LNCaP clone FGC (cell line): ENCODE measurements at regions not wholly inside any gene's neighbourhood (a gene's known extent, or its start where the extent isn't known, plus 50 kb on each side); places are given as distances from the start of the nearest gene placed in this dataset.

Experiments used
- DNase-seq: peaks from one replicate; pipeline ENCODE4 v3.0.0-alpha.2; 2011; ENCODE audit warnings: low read depth
- H3K4me3 ChIP-seq: 2 replicates; pipeline ENCODE4 v1.5.1; 2011; ENCODE audit warnings: mild to moderate bottlenecking, low read depth, low read length, control low read depth
- TF ChIP-seq, protein P1 (sequence below): IDR thresholded peaks from 2 replicates; pipeline ENCODE4 v1.5.1; 2012; ENCODE audit warnings: mild to moderate bottlenecking; ENCODE audit not compliant: control insufficient read depth, insufficient read depth; ENCODE audit errors: extremely low read depth

DNA sequence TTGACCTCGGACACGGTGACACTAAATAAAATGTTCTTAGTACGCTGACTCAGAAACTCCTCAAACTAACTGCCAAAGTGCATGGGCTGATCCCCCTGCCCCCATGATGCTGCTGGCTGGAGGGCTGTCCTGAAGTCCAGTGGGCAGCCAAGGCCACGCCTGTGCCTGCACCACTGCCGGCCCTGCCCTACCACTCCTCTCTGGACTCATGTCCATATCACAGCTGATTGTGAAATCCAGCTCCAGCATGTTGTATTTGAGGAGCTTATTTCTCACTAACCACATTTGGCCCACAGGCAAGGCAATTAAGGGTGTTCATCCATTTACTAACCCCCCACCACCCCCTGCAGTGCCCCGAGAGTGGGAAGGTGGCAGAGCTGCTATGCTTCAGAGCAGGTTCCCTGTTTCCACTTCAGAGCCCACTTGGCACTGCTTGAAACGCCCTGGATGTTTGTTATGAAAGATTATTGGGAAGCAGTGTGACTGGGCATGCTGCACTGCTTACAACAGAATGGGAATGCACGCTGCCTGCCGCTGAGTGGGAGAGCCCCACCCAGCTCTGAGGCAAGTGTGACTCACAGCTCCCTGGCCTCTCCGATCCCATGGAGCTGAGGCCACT lies 114.0 kb downstream of the UQCRFS1 start:
- no peak overlapping the region for H3K4me3 ChIP-seq
- no peak for DNase-seq
- TF ChIP-seq, protein P1, sequence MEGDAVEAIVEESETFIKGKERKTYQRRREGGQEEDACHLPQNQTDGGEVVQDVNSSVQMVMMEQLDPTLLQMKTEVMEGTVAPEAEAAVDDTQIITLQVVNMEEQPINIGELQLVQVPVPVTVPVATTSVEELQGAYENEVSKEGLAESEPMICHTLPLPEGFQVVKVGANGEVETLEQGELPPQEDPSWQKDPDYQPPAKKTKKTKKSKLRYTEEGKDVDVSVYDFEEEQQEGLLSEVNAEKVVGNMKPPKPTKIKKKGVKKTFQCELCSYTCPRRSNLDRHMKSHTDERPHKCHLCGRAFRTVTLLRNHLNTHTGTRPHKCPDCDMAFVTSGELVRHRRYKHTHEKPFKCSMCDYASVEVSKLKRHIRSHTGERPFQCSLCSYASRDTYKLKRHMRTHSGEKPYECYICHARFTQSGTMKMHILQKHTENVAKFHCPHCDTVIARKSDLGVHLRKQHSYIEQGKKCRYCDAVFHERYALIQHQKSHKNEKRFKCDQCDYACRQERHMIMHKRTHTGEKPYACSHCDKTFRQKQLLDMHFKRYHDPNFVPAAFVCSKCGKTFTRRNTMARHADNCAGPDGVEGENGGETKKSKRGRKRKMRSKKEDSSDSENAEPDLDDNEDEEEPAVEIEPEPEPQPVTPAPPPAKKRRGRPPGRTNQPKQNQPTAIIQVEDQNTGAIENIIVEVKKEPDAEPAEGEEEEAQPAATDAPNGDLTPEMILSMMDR: no peak

DNA sequence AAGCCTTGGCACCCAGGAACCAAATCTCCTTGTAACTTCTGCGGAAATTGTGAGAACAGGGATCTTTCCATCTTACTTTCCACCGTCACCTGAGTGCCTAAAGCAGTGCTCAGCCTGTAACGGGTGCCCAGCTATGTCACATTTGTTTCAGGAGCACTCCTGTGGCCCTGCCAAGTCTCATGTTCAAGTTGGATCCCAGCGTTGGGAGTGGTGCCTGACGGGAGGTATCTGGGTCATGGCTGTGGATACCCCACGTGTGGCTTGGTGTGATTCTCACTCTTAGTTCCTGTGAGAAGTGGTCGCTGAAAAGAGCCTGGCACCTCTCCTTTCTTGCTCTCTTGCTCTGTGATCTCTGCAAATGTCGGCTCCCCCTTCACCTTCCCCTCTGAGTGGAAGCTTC lies 114.9 kb downstream of the UQCRFS1 start:
- DNase-seq: no peak
- no peak overlapping the region for H3K4me3 ChIP-seq
- TF ChIP-seq, protein P1: no peak

DNA sequence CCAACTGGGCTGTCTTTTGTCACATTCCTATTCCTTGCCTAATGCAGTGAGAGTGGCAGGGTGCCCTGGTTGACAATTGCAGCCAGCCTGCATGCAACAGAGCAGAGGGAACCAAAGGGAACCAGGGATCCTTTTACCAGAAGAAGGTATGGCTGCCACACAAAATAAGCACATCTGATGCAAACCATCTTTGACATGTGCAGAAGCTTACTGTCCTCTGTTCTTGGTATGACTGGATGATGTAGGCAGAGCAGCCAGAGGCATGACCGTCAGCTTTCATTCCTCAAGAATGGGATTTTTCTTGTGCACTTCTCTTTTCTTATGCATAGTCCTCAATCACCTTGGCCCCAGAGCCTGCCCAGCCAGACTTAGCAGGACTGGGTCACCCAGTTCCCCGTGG lies 116.1 kb downstream of the UQCRFS1 start:
- H3K4me3 ChIP-seq: no peak overlapping the region
- TF ChIP-seq, protein P1: no peak
- no peak for DNase-seq

DNA sequence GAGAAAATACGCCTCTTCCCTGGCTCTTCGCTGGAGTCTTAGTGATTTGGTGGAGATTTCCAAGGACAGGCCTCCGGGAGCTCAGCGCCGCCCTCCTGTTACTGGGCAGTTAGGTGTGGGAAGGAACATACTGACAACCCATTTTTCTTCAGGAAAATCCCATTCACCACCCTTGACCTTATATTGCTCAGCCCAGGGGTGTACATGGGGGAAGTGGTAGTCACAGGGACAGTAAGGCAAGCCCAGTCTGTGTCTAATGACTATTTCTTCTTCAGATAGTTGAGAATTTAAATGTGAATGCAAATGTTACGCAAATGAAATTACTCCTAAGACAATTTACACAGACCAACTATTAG lies 119.4 kb downstream of the UQCRFS1 start:
- TF ChIP-seq, protein P1: no peak
- H3K4me3 ChIP-seq: no peak overlapping the region
- DNase-seq: no peak

DNA sequence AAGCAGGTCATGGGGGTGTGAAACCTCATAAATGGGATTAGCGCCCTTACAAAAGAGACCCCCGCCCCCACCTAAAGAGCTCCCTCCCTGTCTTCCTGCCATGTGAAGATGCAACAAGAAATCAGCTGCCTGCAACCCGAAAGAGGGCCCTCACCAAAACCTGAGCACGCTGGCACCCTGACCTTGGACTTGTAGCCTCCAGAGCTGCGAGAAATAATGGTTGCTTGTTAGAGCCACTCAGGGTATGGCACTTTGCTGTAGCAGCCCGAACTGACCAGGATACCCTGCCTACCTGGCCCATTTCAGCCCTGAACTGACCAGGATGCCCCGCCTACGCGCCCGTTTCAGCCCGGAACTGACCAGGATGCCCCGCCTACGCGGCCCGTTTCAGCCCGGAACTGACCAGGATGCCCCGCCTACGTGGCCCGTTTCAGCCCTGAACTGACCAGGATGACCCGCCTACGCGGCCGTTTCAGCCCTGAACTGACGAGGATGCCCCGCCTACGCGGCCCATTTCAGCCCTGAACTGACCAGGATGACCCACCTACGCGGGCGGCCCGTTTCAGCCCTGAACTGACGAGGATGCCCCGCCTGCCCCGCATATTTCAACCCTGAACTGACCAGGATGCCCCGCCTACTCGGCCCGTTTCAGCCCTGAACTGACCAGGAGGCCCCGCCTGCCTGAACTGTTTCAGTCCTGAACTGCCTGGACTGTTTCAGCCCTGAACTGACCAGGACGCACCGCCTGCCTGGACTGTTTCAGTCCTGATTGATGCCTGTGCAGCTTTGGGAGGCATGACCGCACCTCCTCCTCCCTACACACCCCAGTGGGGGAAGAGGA lies 120.0 kb downstream of the UQCRFS1 start:
- DNase-seq: no peak
- TF ChIP-seq, protein P1: no peak
- H3K4me3 ChIP-seq: no peak overlapping the region

DNA sequence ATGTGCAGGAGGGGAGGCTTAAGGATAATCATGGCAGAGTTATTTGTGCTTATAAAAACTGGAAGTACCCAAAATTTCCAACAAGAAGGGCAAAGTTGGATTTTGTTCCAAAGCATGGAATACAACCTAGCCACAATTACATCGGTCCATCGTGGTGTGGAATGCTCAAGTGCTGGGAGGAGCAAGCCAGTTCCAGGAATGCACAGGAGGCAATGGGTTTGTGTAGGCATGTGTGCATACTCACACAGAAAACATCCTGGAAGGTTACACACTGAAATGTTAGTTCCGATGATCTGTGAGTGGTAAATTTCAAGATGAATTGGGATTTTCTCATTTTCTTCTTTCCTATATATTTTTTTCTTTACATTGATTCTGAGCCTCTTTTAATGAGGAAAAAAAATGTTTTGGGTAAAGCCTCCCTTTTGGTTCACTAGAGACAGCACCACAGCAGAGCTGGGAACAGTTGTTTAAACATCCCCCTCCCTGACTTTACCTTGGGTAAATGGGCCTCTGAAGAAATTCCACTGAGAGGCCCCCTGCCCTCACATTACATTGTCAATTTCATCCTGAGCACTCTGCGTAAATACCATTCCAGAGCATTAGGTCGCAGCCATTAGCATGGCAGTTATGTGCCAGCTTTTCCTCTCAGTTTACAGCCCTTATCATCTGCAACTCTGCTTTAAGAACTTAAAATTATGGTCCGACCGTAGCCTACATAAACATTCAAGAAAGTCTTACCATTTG lies 122.0 kb downstream of the UQCRFS1 start:
- DNase-seq: no peak
- TF ChIP-seq, protein P1: no peak
- H3K4me3 ChIP-seq: no peak overlapping the region
